ENCODE measurements at regions not wholly inside any gene's neighbourhood (a gene's known extent, or its start where the extent isn't known, plus 50 kb on each side); places are given as distances from the start of the nearest gene placed in this dataset.
"Not testable (repeated sequence)": the region's sequence is repeated elsewhere in the genome, so short reads cannot be mapped to it uniquely, and the experiment has no call there.

- no peak for TF ChIP-seq CTCF (conservative IDR thresholded peaks at IDR 0.05; ENCODE audit: low read depth)
- no peak overlapping the region for H3K27ac ChIP-seq
- CTCF ChIA-PET: interaction anchor here (0.6 kb wide), 1 partner anchor 369 kb away, joined by 3 read pairs; no protein-coding TSS in a partner anchor
- POLR2A ChIA-PET (ENCODE audit: low non-redundant PET): no interaction called here
- no peak for DNase-seq (ENCODE audit: low spot score)
Observed at GRCh38 chr10:53441843-53442242, 669.3 kb upstream of the MBL2 start.

- no peak overlapping the region for H3K27ac ChIP-seq
- CTCF ChIA-PET: no interaction called here
- no peak for TF ChIP-seq CTCF (conservative IDR thresholded peaks at IDR 0.05; ENCODE audit: low read depth)
- DNase-seq (ENCODE audit: low spot score): no peak
- POLR2A ChIA-PET (ENCODE audit: low non-redundant PET): no interaction called here
Observed at GRCh38 chr10:53440601-53441000, 668.0 kb upstream of the MBL2 start.

GRCh38 chr10:53439075-53439474 is 666.5 kb upstream of the MBL2 start:
- DNase-seq (ENCODE audit: low spot score); POLR2A ChIA-PET (ENCODE audit: low non-redundant PET); CTCF ChIA-PET; H3K27ac ChIP-seq: not testable (repeated sequence)

- CTCF ChIA-PET: no interaction called here
- DNase-seq (ENCODE audit: low spot score): no peak
- H3K27ac ChIP-seq: no peak overlapping the region
- POLR2A ChIA-PET (ENCODE audit: low non-redundant PET): no interaction called here
- no peak for TF ChIP-seq CTCF (conservative IDR thresholded peaks at IDR 0.05; ENCODE audit: low read depth)
Observed at GRCh38 chr10:53434413-53434812, 661.8 kb upstream of the MBL2 start.

- POLR2A ChIA-PET (ENCODE audit: low non-redundant PET): no interaction called here
- H3K27ac ChIP-seq: no peak overlapping the region
- CTCF ChIA-PET: interaction anchor here (0.7 kb wide), 1 partner anchor 193 kb away, joined by 7 read pairs; no protein-coding TSS in a partner anchor
- no peak for DNase-seq (ENCODE audit: low spot score)
- no peak for TF ChIP-seq CTCF (conservative IDR thresholded peaks at IDR 0.05; ENCODE audit: low read depth)
Observed at GRCh38 chr10:53432035-53432434, 659.5 kb upstream of the MBL2 start.

GRCh38 chr10:53430974-53431373 is 658.4 kb upstream of the MBL2 start:
- H3K27ac ChIP-seq: no peak overlapping the region
- DNase-seq (ENCODE audit: low spot score): no peak
- CTCF ChIA-PET: no interaction called here
- POLR2A ChIA-PET (ENCODE audit: low non-redundant PET): no interaction called here
- no peak for TF ChIP-seq CTCF (conservative IDR thresholded peaks at IDR 0.05; ENCODE audit: low read depth)

GRCh38 chr10:53430127-53430891 is 657.7 kb upstream of the MBL2 start:
- TF ChIP-seq CTCF (conservative IDR thresholded peaks at IDR 0.05; ENCODE audit: low read depth): no peak
- ChIA-PET POLR2A (ENCODE audit: low non-redundant PET) (no interaction called here), CTCF (no interaction called here)
- DNase-seq (ENCODE audit: low spot score): no peak
- H3K27ac ChIP-seq: no peak overlapping the region
